ENCODE measurements at regions not wholly inside any gene's neighbourhood (a gene's known extent, or its start where the extent isn't known, plus 50 kb on each side); places are given as distances from the start of the nearest gene placed in this dataset.

GRCh38 chr2:151071906-151072305 lies 189.8 kb downstream of the RBM43 start:
- TF ChIP-seq CTCF (IDR thresholded peaks at IDR 0.05), result no peak
- no peak for TF ChIP-seq POLR2AphosphoS5 (IDR thresholded peaks at IDR 0.05; ENCODE audit: low read depth, low read length)
